GM12878 (cell line): ENCODE measurements at regions not wholly inside any gene's neighbourhood (a gene's known extent, or its start where the extent isn't known, plus 50 kb on each side); places are given as distances from the start of the nearest gene placed in this dataset.

Experiments
- ATF7 ChIP-seq: fragments of 450-650 bp; IDR thresholded peaks from 2 replicates; pipeline ENCODE4 v1.6.1; 2016; ENCODE audit warnings: low read depth, mild to moderate bottlenecking
- BACH1 ChIP-seq: fragments of 450-650 bp; IDR thresholded peaks from 2 replicates; pipeline ENCODE4 v1.6.1; 2017; ENCODE audit warnings: mild to moderate bottlenecking, borderline replicate concordance
- CEBPB ChIP-seq, 2 experiments: fragments of 150-350 bp in 1 of 2; IDR thresholded peaks; 2 replicates each; pipeline ENCODE4 v1.6.1; 2012 to 2014; ENCODE audit warnings: low read depth in 2 of 2, low read length in 2 of 2, borderline replicate concordance in 1 of 2, inconsistent platforms in 1 of 2
- ESRRA ChIP-seq: IDR thresholded peaks from 2 replicates; pipeline ENCODE4 v1.6.1; 2012; ENCODE audit warnings: mild to moderate bottlenecking, low read length, improper control_type of control experiment
- FOXM1 ChIP-seq: IDR thresholded peaks from 2 replicates; pipeline ENCODE4 v1.6.1; 2012; ENCODE audit warnings: low read depth, mild to moderate bottlenecking, inconsistent platforms, low read length, moderate library complexity
- GATAD2B ChIP-seq: fragments of 450-650 bp; conservative IDR thresholded peaks from 2 replicates; pipeline ENCODE4 v1.6.1; 2017; ENCODE audit warnings: low read depth, mild to moderate bottlenecking, moderate library complexity
- MEF2B ChIP-seq: fragments of 450-650 bp; IDR thresholded peaks from 2 replicates; pipeline ENCODE4 v1.6.1; 2018; ENCODE audit warnings: mild to moderate bottlenecking, moderate library complexity; ENCODE audit not compliant: partially characterized antibody, poor library complexity, severe bottlenecking
- NBN ChIP-seq: fragments of 450-650 bp; IDR thresholded peaks from 2 replicates; pipeline ENCODE4 v1.6.1; 2016
- POLR2A ChIP-seq: IDR thresholded peaks from 2 replicates; pipeline ENCODE4 v1.6.1; 2011; ENCODE audit warnings: low read depth, mild to moderate bottlenecking, low read length
- SMAD5 ChIP-seq: IDR thresholded peaks from 2 replicates; pipeline ENCODE4 v1.6.1; 2016; ENCODE audit warnings: antibody characterized with exemption, low read depth
- SPI1 ChIP-seq: IDR thresholded peaks from 2 replicates; pipeline ENCODE4 v1.6.1; 2011; ENCODE audit warnings: low read depth, mild to moderate bottlenecking, low read length, moderate library complexity, borderline replicate concordance; ENCODE audit not compliant: insufficient read depth
- SUPT20H ChIP-seq: IDR thresholded peaks from 2 replicates; pipeline ENCODE4 v1.6.1; 2011; ENCODE audit warnings: low read depth, mild to moderate bottlenecking, low read length, moderate library complexity, borderline replicate concordance; ENCODE audit not compliant: control insufficient read depth
- TBL1XR1 ChIP-seq: IDR thresholded peaks from 2 replicates; pipeline ENCODE4 v1.6.1; 2012; ENCODE audit warnings: low read depth, low read length, improper control_type of control experiment
- TF ChIP-seq, protein P1 (sequence below): fragments of 450-650 bp; IDR thresholded peaks from 2 replicates; pipeline ENCODE4 v1.6.1; 2017; ENCODE audit warnings: antibody characterized with exemption, mild to moderate bottlenecking, moderate library complexity
- TF ChIP-seq, protein P2 (sequence below): fragments of 450-650 bp; IDR thresholded peaks from 2 replicates; pipeline ENCODE4 v1.6.1; 2017; ENCODE audit warnings: mild to moderate bottlenecking, moderate library complexity
- TF ChIP-seq, protein P3 (sequence below): IDR thresholded peaks from 2 replicates; pipeline ENCODE4 v1.6.1; 2012; ENCODE audit warnings: improper control_type of control experiment, low read depth, low read length; ENCODE audit not compliant: insufficient replicate concordance
- TF ChIP-seq, protein P4 (sequence below): fragments of 450-650 bp; IDR thresholded peaks from 2 replicates; pipeline ENCODE4 v1.6.1; 2017; ENCODE audit warnings: mild to moderate bottlenecking

DNA sequence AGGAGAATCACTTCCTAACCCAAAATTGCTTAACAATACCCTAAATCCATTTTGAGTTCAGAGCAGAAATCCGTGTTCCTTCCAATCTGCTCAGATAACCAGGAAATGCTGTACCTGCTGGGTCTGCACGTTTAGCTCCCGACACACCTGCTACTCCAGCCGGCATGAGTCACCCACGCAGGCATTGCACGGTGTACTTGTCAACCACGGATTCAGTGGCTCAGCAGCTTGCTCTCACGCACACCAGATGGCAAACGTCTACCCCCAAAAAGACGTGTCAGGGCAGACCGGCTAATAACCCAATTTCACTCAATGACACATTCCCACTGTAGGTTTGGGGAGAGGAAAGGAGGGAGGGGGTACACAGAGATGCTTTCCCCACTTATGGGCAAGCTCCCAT, 468.1 kb downstream of the SOX9 start (continued):
- TF ChIP-seq, protein P1, sequence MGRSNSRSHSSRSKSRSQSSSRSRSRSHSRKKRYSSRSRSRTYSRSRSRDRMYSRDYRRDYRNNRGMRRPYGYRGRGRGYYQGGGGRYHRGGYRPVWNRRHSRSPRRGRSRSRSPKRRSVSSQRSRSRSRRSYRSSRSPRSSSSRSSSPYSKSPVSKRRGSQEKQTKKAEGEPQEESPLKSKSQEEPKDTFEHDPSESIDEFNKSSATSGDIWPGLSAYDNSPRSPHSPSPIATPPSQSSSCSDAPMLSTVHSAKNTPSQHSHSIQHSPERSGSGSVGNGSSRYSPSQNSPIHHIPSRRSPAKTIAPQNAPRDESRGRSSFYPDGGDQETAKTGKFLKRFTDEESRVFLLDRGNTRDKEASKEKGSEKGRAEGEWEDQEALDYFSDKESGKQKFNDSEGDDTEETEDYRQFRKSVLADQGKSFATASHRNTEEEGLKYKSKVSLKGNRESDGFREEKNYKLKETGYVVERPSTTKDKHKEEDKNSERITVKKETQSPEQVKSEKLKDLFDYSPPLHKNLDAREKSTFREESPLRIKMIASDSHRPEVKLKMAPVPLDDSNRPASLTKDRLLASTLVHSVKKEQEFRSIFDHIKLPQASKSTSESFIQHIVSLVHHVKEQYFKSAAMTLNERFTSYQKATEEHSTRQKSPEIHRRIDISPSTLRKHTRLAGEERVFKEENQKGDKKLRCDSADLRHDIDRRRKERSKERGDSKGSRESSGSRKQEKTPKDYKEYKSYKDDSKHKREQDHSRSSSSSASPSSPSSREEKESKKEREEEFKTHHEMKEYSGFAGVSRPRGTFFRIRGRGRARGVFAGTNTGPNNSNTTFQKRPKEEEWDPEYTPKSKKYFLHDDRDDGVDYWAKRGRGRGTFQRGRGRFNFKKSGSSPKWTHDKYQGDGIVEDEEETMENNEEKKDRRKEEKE = no peak
- TF ChIP-seq, protein P2, sequence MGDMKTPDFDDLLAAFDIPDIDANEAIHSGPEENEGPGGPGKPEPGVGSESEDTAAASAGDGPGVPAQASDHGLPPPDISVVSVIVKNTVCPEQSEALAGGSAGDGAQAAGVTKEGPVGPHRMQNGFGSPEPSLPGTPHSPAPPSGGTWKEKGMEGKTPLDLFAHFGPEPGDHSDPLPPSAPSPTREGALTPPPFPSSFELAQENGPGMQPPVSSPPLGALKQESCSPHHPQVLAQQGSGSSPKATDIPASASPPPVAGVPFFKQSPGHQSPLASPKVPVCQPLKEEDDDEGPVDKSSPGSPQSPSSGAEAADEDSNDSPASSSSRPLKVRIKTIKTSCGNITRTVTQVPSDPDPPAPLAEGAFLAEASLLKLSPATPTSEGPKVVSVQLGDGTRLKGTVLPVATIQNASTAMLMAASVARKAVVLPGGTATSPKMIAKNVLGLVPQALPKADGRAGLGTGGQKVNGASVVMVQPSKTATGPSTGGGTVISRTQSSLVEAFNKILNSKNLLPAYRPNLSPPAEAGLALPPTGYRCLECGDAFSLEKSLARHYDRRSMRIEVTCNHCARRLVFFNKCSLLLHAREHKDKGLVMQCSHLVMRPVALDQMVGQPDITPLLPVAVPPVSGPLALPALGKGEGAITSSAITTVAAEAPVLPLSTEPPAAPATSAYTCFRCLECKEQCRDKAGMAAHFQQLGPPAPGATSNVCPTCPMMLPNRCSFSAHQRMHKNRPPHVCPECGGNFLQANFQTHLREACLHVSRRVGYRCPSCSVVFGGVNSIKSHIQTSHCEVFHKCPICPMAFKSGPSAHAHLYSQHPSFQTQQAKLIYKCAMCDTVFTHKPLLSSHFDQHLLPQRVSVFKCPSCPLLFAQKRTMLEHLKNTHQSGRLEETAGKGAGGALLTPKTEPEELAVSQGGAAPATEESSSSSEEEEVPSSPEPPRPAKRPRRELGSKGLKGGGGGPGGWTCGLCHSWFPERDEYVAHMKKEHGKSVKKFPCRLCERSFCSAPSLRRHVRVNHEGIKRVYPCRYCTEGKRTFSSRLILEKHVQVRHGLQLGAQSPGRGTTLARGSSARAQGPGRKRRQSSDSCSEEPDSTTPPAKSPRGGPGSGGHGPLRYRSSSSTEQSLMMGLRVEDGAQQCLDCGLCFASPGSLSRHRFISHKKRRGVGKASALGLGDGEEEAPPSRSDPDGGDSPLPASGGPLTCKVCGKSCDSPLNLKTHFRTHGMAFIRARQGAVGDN = 0 out of 2 replicates have a peak, but pooled peaks have one; percentile 18
- TF ChIP-seq ATF7 = peak; percentile 51
- no peak for TF ChIP-seq ESRRA
- no peak; the same call in 1 of the 2 replicates for TF ChIP-seq NBN
- TF ChIP-seq TBL1XR1 = no peak
- no peak for TF ChIP-seq POLR2A
- TF ChIP-seq, protein P3, sequence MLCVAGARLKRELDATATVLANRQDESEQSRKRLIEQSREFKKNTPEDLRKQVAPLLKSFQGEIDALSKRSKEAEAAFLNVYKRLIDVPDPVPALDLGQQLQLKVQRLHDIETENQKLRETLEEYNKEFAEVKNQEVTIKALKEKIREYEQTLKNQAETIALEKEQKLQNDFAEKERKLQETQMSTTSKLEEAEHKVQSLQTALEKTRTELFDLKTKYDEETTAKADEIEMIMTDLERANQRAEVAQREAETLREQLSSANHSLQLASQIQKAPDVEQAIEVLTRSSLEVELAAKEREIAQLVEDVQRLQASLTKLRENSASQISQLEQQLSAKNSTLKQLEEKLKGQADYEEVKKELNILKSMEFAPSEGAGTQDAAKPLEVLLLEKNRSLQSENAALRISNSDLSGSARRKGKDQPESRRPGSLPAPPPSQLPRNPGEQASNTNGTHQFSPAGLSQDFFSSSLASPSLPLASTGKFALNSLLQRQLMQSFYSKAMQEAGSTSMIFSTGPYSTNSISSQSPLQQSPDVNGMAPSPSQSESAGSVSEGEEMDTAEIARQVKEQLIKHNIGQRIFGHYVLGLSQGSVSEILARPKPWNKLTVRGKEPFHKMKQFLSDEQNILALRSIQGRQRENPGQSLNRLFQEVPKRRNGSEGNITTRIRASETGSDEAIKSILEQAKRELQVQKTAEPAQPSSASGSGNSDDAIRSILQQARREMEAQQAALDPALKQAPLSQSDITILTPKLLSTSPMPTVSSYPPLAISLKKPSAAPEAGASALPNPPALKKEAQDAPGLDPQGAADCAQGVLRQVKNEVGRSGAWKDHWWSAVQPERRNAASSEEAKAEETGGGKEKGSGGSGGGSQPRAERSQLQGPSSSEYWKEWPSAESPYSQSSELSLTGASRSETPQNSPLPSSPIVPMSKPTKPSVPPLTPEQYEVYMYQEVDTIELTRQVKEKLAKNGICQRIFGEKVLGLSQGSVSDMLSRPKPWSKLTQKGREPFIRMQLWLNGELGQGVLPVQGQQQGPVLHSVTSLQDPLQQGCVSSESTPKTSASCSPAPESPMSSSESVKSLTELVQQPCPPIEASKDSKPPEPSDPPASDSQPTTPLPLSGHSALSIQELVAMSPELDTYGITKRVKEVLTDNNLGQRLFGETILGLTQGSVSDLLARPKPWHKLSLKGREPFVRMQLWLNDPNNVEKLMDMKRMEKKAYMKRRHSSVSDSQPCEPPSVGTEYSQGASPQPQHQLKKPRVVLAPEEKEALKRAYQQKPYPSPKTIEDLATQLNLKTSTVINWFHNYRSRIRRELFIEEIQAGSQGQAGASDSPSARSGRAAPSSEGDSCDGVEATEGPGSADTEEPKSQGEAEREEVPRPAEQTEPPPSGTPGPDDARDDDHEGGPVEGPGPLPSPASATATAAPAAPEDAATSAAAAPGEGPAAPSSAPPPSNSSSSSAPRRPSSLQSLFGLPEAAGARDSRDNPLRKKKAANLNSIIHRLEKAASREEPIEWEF = no peak
- TF ChIP-seq MEF2B = no peak
- TF ChIP-seq SMAD5 = no peak
- no peak for TF ChIP-seq FOXM1
- TF ChIP-seq SPI1 = no peak
- no peak for TF ChIP-seq CEBPB (IDR thresholded peaks at IDR 0.05; ENCODE audit: borderline replicate concordance in 1 of 2, low read depth in 2 of 2, low read length in 2 of 2)
- peak; percentile 44; the same call in 1 of the 2 replicates for TF ChIP-seq GATAD2B
- TF ChIP-seq SUPT20H = no peak
- peak; percentile 71; the same call in 1 of the 2 replicates for TF ChIP-seq BACH1
- TF ChIP-seq, protein P4, sequence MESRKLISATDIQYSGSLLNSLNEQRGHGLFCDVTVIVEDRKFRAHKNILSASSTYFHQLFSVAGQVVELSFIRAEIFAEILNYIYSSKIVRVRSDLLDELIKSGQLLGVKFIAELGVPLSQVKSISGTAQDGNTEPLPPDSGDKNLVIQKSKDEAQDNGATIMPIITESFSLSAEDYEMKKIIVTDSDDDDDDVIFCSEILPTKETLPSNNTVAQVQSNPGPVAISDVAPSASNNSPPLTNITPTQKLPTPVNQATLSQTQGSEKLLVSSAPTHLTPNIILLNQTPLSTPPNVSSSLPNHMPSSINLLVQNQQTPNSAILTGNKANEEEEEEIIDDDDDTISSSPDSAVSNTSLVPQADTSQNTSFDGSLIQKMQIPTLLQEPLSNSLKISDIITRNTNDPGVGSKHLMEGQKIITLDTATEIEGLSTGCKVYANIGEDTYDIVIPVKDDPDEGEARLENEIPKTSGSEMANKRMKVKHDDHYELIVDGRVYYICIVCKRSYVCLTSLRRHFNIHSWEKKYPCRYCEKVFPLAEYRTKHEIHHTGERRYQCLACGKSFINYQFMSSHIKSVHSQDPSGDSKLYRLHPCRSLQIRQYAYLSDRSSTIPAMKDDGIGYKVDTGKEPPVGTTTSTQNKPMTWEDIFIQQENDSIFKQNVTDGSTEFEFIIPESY = no peak
